WERI-Rb-1 (cell line): ENCODE measurements at regions not wholly inside any gene's neighbourhood (a gene's known extent, or its start where the extent isn't known, plus 50 kb on each side); places are given as distances from the start of the nearest gene placed in this dataset.

ENCODE experiments used
- DNase-seq: peaks from one replicate; pipeline ENCODE4 v3.0.0-alpha.2; 2020
- H3K27ac ChIP-seq: fragments of 250-450 bp; sonication (Bioruptor Pico); 2 replicates; pipeline ENCODE4 v1.5.1; 2020; ENCODE audit warnings: mild to moderate bottlenecking, moderate library complexity
- H3K27me3 ChIP-seq: fragments of 250-450 bp; sonication (Bioruptor Pico); 2 replicates; pipeline ENCODE4 v1.5.1; 2021; ENCODE audit warnings: mild to moderate bottlenecking, low read depth, moderate library complexity; ENCODE audit not compliant: insufficient read depth, severe bottlenecking
- H3K36me3 ChIP-seq: fragments of 250-450 bp; sonication (Bioruptor Pico); 2 replicates; pipeline ENCODE4 v1.5.1; 2020; ENCODE audit warnings: mild to moderate bottlenecking, moderate library complexity
- H3K4me3 ChIP-seq: 2 replicates; pipeline ENCODE4 v1.5.1; 2011; ENCODE audit warnings: low read depth, mild to moderate bottlenecking, control low read depth, low read length
- H3K9me3 ChIP-seq: fragments of 250-450 bp; sonication (Bioruptor Pico); 2 replicates; pipeline ENCODE4 v1.5.1; 2021; ENCODE audit warnings: mild to moderate bottlenecking, moderate library complexity; ENCODE audit not compliant: severe bottlenecking
- TF ChIP-seq, protein P1 (sequence below): IDR thresholded peaks from 2 replicates; pipeline ENCODE4 v1.5.1; 2011; ENCODE audit warnings: low read depth, mild to moderate bottlenecking, control low read depth, inconsistent platforms, low read length

DNA sequence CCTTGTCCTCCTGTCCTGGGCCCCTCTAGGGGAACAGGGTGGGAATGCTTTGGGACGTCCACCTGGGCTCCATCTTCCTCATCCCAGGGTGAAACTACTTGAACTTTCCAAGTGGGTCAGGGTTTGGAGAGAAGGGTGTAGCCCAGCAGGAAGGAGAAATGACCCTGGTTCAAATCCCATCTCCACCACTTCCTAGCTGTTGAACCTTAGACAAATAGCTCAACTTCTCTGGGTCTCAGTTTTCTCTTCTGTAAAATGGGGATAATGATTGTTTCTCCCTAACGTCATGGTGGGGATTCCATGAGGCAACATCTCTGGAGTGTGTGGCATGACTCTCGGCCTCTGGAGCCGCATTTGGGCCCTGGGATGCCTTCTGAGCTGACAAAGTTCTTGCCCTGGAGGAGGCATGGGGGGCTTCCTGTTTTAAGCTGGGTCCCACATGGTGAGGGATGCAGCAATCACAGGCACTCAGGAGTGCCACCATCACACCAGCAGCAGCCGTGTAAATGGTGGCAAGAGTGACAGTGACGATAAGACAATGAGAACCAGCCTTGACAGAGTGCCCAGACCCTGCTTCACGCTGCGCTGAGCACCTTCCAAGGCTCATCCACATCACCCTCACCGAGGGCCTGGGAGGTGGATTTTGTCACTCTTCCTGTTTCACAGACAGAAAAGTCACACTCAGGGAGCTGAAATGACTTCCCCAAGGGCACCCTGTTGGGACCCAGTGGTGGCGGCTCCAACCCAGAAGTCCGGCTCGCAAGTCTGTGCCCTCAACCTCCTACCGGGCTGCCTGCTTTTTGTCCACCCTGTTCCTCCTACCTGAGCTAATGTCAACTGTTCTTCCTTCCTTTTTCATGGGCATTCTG, 69.5 kb upstream of the IER5L start:
- no peaks in the 10 kb centered on the region for H3K36me3 ChIP-seq
- DNase-seq, result no peak
- no peaks in the 10 kb centered on the region for H3K27me3 ChIP-seq
- TF ChIP-seq, protein P1, sequence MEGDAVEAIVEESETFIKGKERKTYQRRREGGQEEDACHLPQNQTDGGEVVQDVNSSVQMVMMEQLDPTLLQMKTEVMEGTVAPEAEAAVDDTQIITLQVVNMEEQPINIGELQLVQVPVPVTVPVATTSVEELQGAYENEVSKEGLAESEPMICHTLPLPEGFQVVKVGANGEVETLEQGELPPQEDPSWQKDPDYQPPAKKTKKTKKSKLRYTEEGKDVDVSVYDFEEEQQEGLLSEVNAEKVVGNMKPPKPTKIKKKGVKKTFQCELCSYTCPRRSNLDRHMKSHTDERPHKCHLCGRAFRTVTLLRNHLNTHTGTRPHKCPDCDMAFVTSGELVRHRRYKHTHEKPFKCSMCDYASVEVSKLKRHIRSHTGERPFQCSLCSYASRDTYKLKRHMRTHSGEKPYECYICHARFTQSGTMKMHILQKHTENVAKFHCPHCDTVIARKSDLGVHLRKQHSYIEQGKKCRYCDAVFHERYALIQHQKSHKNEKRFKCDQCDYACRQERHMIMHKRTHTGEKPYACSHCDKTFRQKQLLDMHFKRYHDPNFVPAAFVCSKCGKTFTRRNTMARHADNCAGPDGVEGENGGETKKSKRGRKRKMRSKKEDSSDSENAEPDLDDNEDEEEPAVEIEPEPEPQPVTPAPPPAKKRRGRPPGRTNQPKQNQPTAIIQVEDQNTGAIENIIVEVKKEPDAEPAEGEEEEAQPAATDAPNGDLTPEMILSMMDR, result no peak
- H3K4me3 ChIP-seq, result no peak overlapping the region
- H3K27ac ChIP-seq, result no peak overlapping the region
- peaks cover 4% of the 10 kb centered on the region for H3K9me3 ChIP-seq

DNA sequence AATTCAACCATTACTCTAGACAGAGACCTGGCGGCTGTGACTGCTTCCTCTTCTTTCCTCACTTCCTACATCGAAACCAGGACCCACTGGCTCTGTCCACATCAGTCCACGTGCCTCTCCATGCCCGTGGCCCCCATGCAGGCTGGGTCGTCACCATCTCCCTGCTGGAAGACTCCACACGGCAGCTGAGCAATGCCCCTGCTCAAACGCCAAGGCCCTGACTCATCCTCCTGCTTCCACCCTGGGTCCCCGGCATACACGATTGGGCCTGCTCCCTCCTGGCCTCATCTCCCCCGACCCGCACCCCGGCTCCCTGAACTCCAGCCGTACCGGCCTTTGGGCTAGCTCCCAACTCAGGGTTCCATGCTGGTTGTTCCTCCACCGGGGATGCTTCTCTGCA, 67.2 kb upstream of the IER5L start:
- peaks cover 4% of the 10 kb centered on the region for H3K9me3 ChIP-seq
- H3K4me3 ChIP-seq, result no peak overlapping the region
- no peaks in the 10 kb centered on the region for H3K36me3 ChIP-seq
- TF ChIP-seq, protein P1, result no peak
- H3K27ac ChIP-seq, result no peak overlapping the region
- H3K27me3 ChIP-seq, result no peaks in the 10 kb centered on the region
- no peak for DNase-seq

DNA sequence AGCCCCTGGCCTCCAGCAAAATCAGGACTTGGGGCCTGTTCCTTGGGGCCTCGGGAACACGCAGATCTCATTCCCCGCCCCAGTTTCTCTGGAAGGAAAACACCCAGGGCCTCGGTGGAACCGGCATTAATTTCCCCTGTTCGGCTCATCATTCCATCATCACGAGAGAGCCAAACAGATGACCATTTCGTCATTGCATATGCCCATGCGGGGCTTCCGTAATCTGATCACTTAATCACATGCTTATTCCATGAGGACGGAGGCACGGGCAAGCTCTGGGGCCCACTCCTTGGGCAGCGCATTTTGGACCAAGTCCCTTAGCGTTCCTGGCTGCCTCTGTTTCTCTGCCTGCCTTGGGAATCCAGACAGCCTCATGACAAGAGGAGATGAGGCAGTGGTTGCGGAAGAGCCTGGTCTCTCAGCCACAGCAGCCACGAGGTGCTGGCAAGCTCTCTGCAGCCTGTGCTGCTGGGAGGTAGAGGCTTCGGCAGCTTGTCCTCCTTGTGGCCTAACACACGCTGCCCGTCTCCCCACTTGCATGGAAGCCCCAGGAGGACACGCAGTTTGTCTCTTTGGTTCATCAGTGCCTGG, 65.0 kb upstream of the IER5L start:
- no peak overlapping the region for H3K4me3 ChIP-seq
- TF ChIP-seq, protein P1, result no peak
- peak; percentile 41 for DNase-seq
- H3K27ac ChIP-seq, result peak overlapping the region; percentile 6; the same call in 1 of the 2 replicates
- no peaks in the 10 kb centered on the region for H3K36me3 ChIP-seq
- no peaks in the 10 kb centered on the region for H3K27me3 ChIP-seq
- no peaks in the 10 kb centered on the region for H3K9me3 ChIP-seq

DNA sequence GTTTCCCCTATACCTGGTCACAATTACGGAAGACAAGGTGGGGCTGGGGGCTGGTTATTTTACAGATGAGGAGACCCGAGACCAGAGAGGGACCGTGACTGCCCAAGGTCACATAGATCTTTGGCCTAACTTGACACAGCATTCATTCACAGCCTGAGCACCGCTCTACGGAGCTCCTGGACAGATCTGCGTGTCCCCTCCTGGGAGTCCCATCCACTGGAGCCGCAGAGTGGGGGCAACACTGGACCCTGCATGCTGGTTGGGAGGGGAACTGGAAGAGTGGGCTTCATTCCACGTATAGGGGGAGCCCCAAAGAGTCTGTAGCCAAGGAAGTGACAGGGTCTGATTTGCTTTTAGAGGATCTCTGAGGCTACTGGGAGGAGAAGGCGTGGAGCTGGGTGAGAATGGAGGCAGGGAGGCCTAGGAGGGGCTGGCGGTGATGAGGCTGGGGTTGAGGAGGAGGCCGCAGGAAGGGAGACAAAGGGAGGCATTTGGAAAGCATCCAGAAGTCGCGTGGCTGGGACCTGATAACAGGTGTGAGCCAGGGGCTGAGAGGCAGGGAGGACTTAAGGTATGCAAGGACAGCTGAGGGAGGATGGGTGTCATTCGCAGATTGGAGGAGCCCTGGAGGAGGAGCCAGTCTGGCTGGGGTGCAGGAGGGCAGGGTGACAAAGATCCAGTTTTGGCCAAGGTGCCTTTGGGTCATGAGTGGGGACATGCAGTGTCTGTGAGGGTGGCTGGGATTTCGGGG, 64.3 kb upstream of the IER5L start:
- Histone ChIP-seq H3K27ac (no peak overlapping the region), H3K4me3 (no peak overlapping the region), H3K9me3 (no peaks in the 10 kb centered on the region), H3K27me3 (no peaks in the 10 kb centered on the region), H3K36me3 (no peaks in the 10 kb centered on the region)
- no peak for DNase-seq
- TF ChIP-seq, protein P1, result no peak

DNA sequence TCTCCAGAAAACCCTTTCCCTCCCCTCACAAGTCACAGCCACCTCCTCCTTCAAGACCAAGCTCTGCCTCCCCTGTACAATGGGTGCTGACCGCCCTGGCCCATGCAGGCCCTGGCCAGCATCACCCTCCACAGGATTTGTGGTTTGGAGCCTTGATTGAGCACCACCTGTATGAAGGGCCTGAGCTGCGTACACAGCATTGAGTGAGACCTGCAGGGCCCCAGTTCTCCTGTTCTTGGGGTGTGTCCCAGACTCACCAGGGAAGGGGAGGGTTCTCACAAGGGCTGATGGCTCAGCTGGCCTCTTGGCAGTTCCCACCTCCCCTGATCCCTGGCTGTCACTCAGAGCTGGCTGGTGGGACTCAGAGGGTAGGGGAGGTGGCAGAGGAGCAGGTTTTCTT, 63.7 kb upstream of the IER5L start:
- no peaks in the 10 kb centered on the region for H3K9me3 ChIP-seq
- no peak overlapping the region for H3K4me3 ChIP-seq
- DNase-seq, result no peak
- H3K27me3 ChIP-seq, result no peaks in the 10 kb centered on the region
- TF ChIP-seq, protein P1, result no peak
- H3K27ac ChIP-seq, result no peak overlapping the region
- no peaks in the 10 kb centered on the region for H3K36me3 ChIP-seq
